Osteocyte (in vitro differentiated cells): ENCODE measurements at regions not wholly inside any gene's neighbourhood (a gene's known extent, or its start where the extent isn't known, plus 50 kb on each side); places are given as distances from the start of the nearest gene placed in this dataset.
A peak's percentile ranks its signal among the peaks of the same experiment; 100 is the strongest.

Experiments used
- DNase-seq: peaks from one replicate; pipeline ENCODE4 v3.0.0; 2021; ENCODE audit warnings: mixed read lengths; ENCODE audit not compliant: unreplicated experiment; ENCODE audit errors: extremely low spot score
- H3K27ac Mint-ChIP-seq: one replicate; pipeline ENCODE4 v1.8.0; 2021; ENCODE audit warnings: mild to moderate bottlenecking, mixed read lengths; ENCODE audit not compliant: unreplicated experiment
- H3K27me3 Mint-ChIP-seq: one replicate; pipeline ENCODE4 v1.8.0; 2021; ENCODE audit warnings: mixed read lengths; ENCODE audit not compliant: unreplicated experiment
- H3K36me3 Mint-ChIP-seq: one replicate; pipeline ENCODE4 v1.8.0; 2021; ENCODE audit warnings: mixed read lengths; ENCODE audit not compliant: unreplicated experiment
- H3K4me1 Mint-ChIP-seq: one replicate; pipeline ENCODE4 v1.8.0; 2021; ENCODE audit warnings: mixed read lengths; ENCODE audit not compliant: unreplicated experiment
- H3K4me3 Mint-ChIP-seq: one replicate; pipeline ENCODE4 v1.8.0; 2021; ENCODE audit warnings: mild to moderate bottlenecking, moderate library complexity, mixed read lengths; ENCODE audit not compliant: unreplicated experiment
- H3K9me3 Mint-ChIP-seq: one replicate; pipeline ENCODE4 v1.8.0; 2021; ENCODE audit warnings: mixed read lengths; ENCODE audit not compliant: unreplicated experiment
- CTCF ChIP-seq: fragments of 200-600 bp; sonication (generic); IDR thresholded peaks from 2 replicates; pipeline ENCODE4 v1.5.0; 2021; ENCODE audit warnings: antibody characterized with exemption, mild to moderate bottlenecking, moderate library complexity

GRCh38 chr12:19740472-19741131 is 301.3 kb downstream of the AEBP2 start:
- H3K9me3 Mint-ChIP-seq: no peaks in the 10 kb centered on the region
- no peaks in the 10 kb centered on the region for H3K36me3 Mint-ChIP-seq
- no peak overlapping the region for H3K27ac Mint-ChIP-seq
- TF ChIP-seq CTCF: no peak
- peaks cover 30% of the 10 kb centered on the region for H3K4me1 Mint-ChIP-seq
- H3K4me3 Mint-ChIP-seq: no peak overlapping the region
- H3K27me3 Mint-ChIP-seq: no peaks in the 10 kb centered on the region
- no peak for DNase-seq

- Mint-ChIP-seq H3K27me3 (no peaks in the 10 kb centered on the region), H3K4me1 (peaks cover 33% of the 10 kb centered on the region), H3K4me3 (no peak overlapping the region), H3K27ac (no peak overlapping the region), H3K36me3 (no peaks in the 10 kb centered on the region), H3K9me3 (no peaks in the 10 kb centered on the region)
- TF ChIP-seq CTCF: no peak
- no peak for DNase-seq
Observed at GRCh38 chr12:19741132-19741489, 301.8 kb downstream of the AEBP2 start.

- H3K4me3 Mint-ChIP-seq: no peak overlapping the region
- H3K36me3 Mint-ChIP-seq: no peaks in the 10 kb centered on the region
- no peak for TF ChIP-seq CTCF
- H3K9me3 Mint-ChIP-seq: peaks cover 6% of the 10 kb centered on the region
- peaks cover 37% of the 10 kb centered on the region for H3K4me1 Mint-ChIP-seq
- peak overlapping the region; percentile 68 for H3K27ac Mint-ChIP-seq
- DNase-seq: no peak
- no peaks in the 10 kb centered on the region for H3K27me3 Mint-ChIP-seq
Observed at GRCh38 chr12:19744705-19745218, 305.5 kb downstream of the AEBP2 start.

GRCh38 chr12:19746471-19746870 is 307.2 kb downstream of the AEBP2 start:
- Mint-ChIP-seq H3K4me1 (peaks cover 36% of the 10 kb centered on the region), H3K9me3 (peaks cover 11% of the 10 kb centered on the region), H3K4me3 (no peak overlapping the region), H3K27ac (peak overlapping the region; percentile 57), H3K27me3 (no peaks in the 10 kb centered on the region), H3K36me3 (peaks cover 6% of the 10 kb centered on the region)
- no peak for TF ChIP-seq CTCF
- DNase-seq: no peak

GRCh38 chr12:19749906-19750574 is 310.7 kb downstream of the AEBP2 start:
- Mint-ChIP-seq H3K27me3 (no peaks in the 10 kb centered on the region), H3K4me1 (peaks cover 25% of the 10 kb centered on the region), H3K9me3 (peaks cover 27% of the 10 kb centered on the region), H3K4me3 (no peak overlapping the region), H3K27ac (no peak overlapping the region), H3K36me3 (peaks cover 6% of the 10 kb centered on the region)
- no peak for DNase-seq
- no peak for TF ChIP-seq CTCF
